ENCODE measurements at regions not wholly inside any gene's neighbourhood (a gene's known extent, or its start where the extent isn't known, plus 50 kb on each side); places are given as distances from the start of the nearest gene placed in this dataset.
"Not testable (repeated sequence)": the region's sequence is repeated elsewhere in the genome, so short reads cannot be mapped to it uniquely, and the experiment has no call there.

DNA sequence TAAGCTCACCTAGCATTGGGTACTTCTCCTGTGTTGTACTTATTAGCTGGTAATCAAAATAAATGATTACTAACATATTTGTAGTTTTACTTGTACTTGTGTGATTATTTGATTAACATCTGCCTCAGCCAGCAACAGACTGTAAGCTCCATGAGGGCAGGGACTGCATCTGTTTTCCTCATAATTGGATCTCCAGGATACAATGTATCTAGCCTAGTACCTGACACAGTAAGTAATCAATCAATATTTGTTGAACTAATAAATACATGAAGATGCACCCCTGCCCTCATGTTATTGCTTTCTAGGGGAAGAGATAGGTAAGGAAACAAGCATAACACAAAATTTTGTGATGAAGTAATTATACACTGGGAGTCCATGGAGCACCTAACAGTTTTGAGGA lies 101.5 kb downstream of the TENT5C start:
- no peaks in the 10 kb centered on the region for H3K27me3 ChIP-seq (ENCODE audit: control insufficient read depth in 1 of 2, insufficient read depth in 2 of 2, low read length in 2 of 2)
- no peaks in the 10 kb centered on the region for H3K4me1 ChIP-seq (ENCODE audit: control insufficient read depth in 1 of 2, insufficient read depth in 2 of 2, low read length in 2 of 2)
- no peaks in the 10 kb centered on the region for H3K9me3 ChIP-seq (ENCODE audit: control insufficient read depth in 1 of 2, low read length in 2 of 2)
- no peaks in the 10 kb centered on the region for H3K36me3 ChIP-seq (ENCODE audit: control insufficient read depth in 1 of 2, insufficient read depth in 2 of 2, low read length in 2 of 2)
- H3K4me3 ChIP-seq (ENCODE audit: low read depth in 1 of 2, low read length in 2 of 2), result no peak overlapping the region
- H3K27ac ChIP-seq (ENCODE audit: low read depth, low read length), result no peak overlapping the region
- H3K9ac ChIP-seq (ENCODE audit: low read depth in 1 of 2, low read length in 2 of 2), result no peak overlapping the region

DNA sequence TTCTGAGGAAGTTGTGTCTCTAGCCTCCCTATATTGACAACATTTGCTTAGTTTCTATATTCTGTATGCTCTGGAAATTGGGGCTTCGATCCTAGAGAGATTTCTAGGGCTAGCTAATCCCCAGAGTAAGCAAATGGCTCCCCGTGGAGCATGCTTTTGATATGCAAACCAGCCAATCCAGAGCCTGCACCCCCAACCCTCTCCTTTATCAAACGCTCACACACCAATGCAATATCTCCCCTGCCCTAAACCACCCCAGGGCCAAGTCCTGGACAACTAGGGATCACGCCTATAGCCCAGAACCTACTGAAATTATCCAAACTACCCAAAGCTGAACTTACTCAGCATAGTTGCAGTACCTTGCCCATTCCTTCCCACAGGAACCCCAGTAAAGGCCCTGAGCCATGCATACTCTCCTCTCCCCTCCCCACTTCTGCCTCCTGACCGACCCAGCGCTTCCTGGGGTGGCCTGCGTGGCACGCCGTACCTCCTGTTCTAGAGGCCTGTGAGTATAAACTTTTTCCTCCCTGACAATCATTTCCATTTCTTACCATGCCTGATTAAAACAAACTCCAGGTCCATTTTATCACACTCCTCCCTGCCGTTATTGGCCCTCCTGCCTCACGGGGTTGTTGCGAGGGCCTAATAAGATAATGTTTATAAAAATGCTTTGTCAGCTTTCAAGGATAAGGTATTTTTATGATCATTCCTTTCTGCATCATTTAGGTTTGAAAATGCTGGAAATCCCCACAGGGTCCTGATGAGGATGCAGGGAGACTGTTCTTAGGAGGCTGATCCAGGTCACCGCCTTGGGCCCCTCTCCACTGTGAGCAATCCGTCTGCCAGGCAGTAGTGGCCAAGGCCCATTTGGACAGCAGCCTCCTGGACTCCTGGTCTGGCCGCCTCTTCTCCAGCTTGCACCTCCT lies 102.7 kb downstream of the TENT5C start:
- H3K9ac ChIP-seq (ENCODE audit: low read depth in 1 of 2, low read length in 2 of 2), result no peak overlapping the region
- H3K9me3 ChIP-seq (ENCODE audit: control insufficient read depth in 1 of 2, low read length in 2 of 2), result no peaks in the 10 kb centered on the region
- H3K36me3 ChIP-seq (ENCODE audit: control insufficient read depth in 1 of 2, insufficient read depth in 2 of 2, low read length in 2 of 2), result no peaks in the 10 kb centered on the region
- H3K4me1 ChIP-seq (ENCODE audit: control insufficient read depth in 1 of 2, insufficient read depth in 2 of 2, low read length in 2 of 2), result no peaks in the 10 kb centered on the region
- H3K27ac ChIP-seq (ENCODE audit: low read depth, low read length), result no peak overlapping the region
- H3K4me3 ChIP-seq (ENCODE audit: low read depth in 1 of 2, low read length in 2 of 2), result no peak overlapping the region
- no peaks in the 10 kb centered on the region for H3K27me3 ChIP-seq (ENCODE audit: control insufficient read depth in 1 of 2, insufficient read depth in 2 of 2, low read length in 2 of 2)

DNA sequence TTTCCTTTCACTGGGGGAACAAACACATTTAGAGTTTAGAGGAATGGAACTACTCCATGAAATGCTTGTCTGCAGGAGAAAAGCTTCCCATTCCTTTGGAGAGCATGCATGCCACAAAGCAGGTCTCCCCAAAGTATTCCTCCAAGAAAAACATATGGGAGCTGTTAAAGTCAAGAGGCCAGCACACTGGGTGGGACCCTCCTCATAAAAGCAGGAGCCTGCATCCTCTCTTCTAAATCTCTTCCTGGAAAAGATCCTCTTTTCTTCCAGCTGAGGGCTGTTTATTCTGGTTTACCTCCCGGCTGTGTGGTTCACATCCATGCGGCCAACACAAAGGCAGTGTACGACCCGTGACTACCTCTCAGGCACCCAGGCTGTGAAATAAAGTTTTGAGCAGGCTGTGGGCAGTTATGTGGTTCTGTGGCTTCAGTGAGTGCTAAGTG lies 103.4 kb downstream of the TENT5C start:
- no peaks in the 10 kb centered on the region for H3K36me3 ChIP-seq (ENCODE audit: control insufficient read depth in 1 of 2, insufficient read depth in 2 of 2, low read length in 2 of 2)
- no peak overlapping the region for H3K27ac ChIP-seq (ENCODE audit: low read depth, low read length)
- H3K4me1 ChIP-seq (ENCODE audit: control insufficient read depth in 1 of 2, insufficient read depth in 2 of 2, low read length in 2 of 2), result no peaks in the 10 kb centered on the region
- no peak overlapping the region for H3K9ac ChIP-seq (ENCODE audit: low read depth in 1 of 2, low read length in 2 of 2)
- H3K4me3 ChIP-seq (ENCODE audit: low read depth in 1 of 2, low read length in 2 of 2), result no peak overlapping the region
- no peaks in the 10 kb centered on the region for H3K27me3 ChIP-seq (ENCODE audit: control insufficient read depth in 1 of 2, insufficient read depth in 2 of 2, low read length in 2 of 2)
- H3K9me3 ChIP-seq (ENCODE audit: control insufficient read depth in 1 of 2, low read length in 2 of 2), result no peaks in the 10 kb centered on the region

DNA sequence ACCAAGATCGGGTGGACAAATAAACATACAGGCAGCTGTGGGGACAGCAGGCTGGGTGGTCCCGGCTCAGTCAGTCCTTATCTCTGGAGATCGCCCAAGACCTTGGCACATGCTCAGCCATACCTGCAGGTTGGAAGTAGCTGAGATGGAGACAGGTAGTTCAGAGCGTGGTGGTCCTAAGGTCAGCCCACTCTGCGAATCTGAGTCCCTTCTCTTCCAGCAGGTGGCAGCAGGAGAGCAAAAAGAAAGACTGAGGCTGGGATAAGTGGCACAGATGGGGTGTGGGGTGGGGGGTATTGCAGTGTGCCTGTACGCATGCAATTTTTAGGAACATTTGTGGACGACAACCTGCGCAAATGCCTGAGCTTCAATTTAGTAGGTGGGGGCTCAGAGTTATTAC lies 104.9 kb downstream of the TENT5C start:
- Histone ChIP-seq H3K9ac (ENCODE audit: low read depth in 1 of 2, low read length in 2 of 2) (no peak overlapping the region), H3K36me3 (ENCODE audit: control insufficient read depth in 1 of 2, insufficient read depth in 2 of 2, low read length in 2 of 2) (no peaks in the 10 kb centered on the region), H3K4me3 (ENCODE audit: low read depth in 1 of 2, low read length in 2 of 2) (no peak overlapping the region), H3K27me3 (ENCODE audit: control insufficient read depth in 1 of 2, insufficient read depth in 2 of 2, low read length in 2 of 2) (no peaks in the 10 kb centered on the region), H3K9me3 (ENCODE audit: control insufficient read depth in 1 of 2, low read length in 2 of 2) (no peaks in the 10 kb centered on the region), H3K4me1 (ENCODE audit: control insufficient read depth in 1 of 2, insufficient read depth in 2 of 2, low read length in 2 of 2) (no peaks in the 10 kb centered on the region), H3K27ac (ENCODE audit: low read depth, low read length) (no peak overlapping the region)

DNA sequence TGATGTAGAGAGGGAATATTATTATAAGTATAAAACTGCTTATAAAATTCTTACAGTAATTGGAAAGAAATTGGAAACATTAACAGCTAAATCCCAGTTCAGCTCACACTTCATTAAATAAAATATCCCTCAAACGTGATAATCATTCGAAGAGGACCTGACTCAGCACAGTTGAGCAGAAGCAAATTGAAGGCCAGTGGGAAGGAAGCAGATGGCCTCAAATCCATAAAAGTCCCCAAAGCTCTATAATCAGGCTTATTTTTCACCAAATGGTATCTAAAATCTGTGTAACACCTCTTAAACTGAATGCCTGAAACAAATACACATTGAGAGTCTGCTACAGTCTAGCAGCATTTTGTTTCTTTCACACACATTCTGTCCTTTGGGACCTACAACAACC lies 106.8 kb downstream of the TENT5C start:
- H3K4me3 ChIP-seq (ENCODE audit: low read depth in 1 of 2, low read length in 2 of 2), result no peak overlapping the region
- H3K4me1 ChIP-seq (ENCODE audit: control insufficient read depth in 1 of 2, insufficient read depth in 2 of 2, low read length in 2 of 2), result no peaks in the 10 kb centered on the region
- H3K36me3 ChIP-seq (ENCODE audit: control insufficient read depth in 1 of 2, insufficient read depth in 2 of 2, low read length in 2 of 2), result no peaks in the 10 kb centered on the region
- no peak overlapping the region for H3K9ac ChIP-seq (ENCODE audit: low read depth in 1 of 2, low read length in 2 of 2)
- H3K27ac ChIP-seq (ENCODE audit: low read depth, low read length), result no peak overlapping the region
- H3K27me3 ChIP-seq (ENCODE audit: control insufficient read depth in 1 of 2, insufficient read depth in 2 of 2, low read length in 2 of 2), result no peaks in the 10 kb centered on the region
- H3K9me3 ChIP-seq (ENCODE audit: control insufficient read depth in 1 of 2, low read length in 2 of 2), result no peaks in the 10 kb centered on the region

DNA sequence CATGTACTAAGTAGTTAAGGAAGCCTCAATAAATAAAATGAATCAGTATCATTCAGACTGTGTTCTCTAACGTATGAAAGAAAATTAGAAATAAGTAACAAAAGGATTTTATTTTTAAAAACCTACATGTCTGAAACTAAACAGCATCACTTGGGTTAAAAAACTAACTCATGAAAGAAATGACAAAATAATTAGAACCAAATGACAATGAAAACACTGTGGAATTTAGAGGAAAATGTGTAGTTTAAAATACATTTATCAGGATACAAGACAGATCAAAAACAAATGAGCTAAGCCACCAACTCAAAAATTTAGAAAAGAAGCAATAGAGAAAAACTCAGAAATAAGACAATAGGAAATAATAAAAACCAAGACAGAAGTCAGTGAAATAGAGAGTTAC lies 108.7 kb downstream of the TENT5C start:
- Histone ChIP-seq H3K27me3 (ENCODE audit: control insufficient read depth in 1 of 2, insufficient read depth in 2 of 2, low read length in 2 of 2) (no peaks in the 10 kb centered on the region), H3K9me3 (ENCODE audit: control insufficient read depth in 1 of 2, low read length in 2 of 2) (peaks cover 0 to 4% of the 10 kb centered on the region in 2 donors), H3K9ac (ENCODE audit: low read depth in 1 of 2, low read length in 2 of 2) (no peak overlapping the region), H3K4me1 (ENCODE audit: control insufficient read depth in 1 of 2, insufficient read depth in 2 of 2, low read length in 2 of 2) (no peaks in the 10 kb centered on the region), H3K36me3 (ENCODE audit: control insufficient read depth in 1 of 2, insufficient read depth in 2 of 2, low read length in 2 of 2) (no peaks in the 10 kb centered on the region), H3K27ac (ENCODE audit: low read depth, low read length) (no peak overlapping the region), H3K4me3 (ENCODE audit: low read depth in 1 of 2, low read length in 2 of 2) (no peak overlapping the region)

DNA sequence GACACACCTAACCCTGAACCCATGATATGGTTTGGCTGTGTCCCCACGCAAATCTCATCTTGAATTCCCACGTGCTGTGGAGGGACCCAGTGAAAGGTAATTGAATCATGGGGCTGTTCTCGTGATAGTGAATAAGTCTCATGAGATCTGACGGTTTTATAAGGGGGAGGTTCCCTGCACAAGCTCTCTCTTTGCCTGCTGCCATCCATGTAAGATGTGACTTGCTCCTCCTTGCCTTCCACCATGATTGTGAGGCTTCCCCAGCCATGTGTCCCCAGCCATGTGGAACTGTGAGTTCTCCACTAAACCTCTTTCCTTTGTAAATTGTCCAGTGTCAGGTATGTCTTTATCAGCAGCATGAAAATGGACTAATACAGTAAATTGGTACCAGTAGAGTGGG lies 110.2 kb downstream of the TENT5C start:
- not testable (repeated sequence) for H3K27ac ChIP-seq (ENCODE audit: low read depth, low read length); H3K36me3 ChIP-seq (ENCODE audit: control insufficient read depth in 1 of 2, insufficient read depth in 2 of 2, low read length in 2 of 2); H3K9ac ChIP-seq (ENCODE audit: low read depth in 1 of 2, low read length in 2 of 2); H3K4me3 ChIP-seq (ENCODE audit: low read depth in 1 of 2, low read length in 2 of 2); H3K9me3 ChIP-seq (ENCODE audit: control insufficient read depth in 1 of 2, low read length in 2 of 2); H3K4me1 ChIP-seq (ENCODE audit: control insufficient read depth in 1 of 2, insufficient read depth in 2 of 2, low read length in 2 of 2); H3K27me3 ChIP-seq (ENCODE audit: control insufficient read depth in 1 of 2, insufficient read depth in 2 of 2, low read length in 2 of 2)

DNA sequence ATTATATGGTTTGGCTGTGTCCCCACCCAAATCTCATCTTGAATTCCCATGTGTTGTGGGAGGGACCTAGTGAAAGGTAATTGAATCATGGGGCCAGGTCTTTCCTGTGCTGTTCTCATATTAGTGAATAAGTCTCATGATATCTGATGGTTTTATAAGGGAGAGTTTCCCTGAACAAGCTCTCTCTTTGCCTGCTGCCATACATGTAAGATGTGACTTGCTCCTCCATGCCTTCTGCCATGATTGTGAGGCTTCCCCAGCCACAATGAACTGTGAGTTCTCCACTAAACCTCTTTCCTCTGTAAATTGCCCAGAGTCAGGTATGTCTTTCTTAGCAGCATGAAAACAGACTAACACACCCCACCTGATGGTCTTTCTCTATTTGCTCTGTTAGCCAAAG lies 112.1 kb downstream of the TENT5C start:
- not testable (repeated sequence) for H3K36me3 ChIP-seq (ENCODE audit: control insufficient read depth in 1 of 2, insufficient read depth in 2 of 2, low read length in 2 of 2); H3K27me3 ChIP-seq (ENCODE audit: control insufficient read depth in 1 of 2, insufficient read depth in 2 of 2, low read length in 2 of 2); H3K4me1 ChIP-seq (ENCODE audit: control insufficient read depth in 1 of 2, insufficient read depth in 2 of 2, low read length in 2 of 2); H3K9ac ChIP-seq (ENCODE audit: low read depth in 1 of 2, low read length in 2 of 2); H3K9me3 ChIP-seq (ENCODE audit: control insufficient read depth in 1 of 2, low read length in 2 of 2); H3K4me3 ChIP-seq (ENCODE audit: low read depth in 1 of 2, low read length in 2 of 2); H3K27ac ChIP-seq (ENCODE audit: low read depth, low read length)

DNA sequence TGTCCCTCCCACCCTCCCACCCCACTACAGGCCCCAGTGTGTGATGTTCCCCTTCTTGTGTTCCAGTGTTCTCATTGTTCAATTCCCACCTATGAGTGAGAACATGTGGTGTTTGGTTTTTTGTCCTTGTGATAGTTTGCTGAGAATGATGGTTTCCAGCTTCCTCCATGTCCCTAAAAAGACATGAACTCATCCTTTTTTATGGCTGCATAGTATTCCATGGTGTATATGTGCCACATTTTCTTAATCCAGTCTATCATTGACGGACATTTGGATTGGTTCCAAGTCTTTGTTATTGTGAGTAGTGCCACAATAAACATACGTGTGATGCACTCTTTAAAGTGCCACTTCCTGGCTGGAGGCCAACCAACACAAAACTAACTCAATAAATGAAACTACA lies 112.7 kb downstream of the TENT5C start:
- H3K4me1 ChIP-seq (ENCODE audit: control insufficient read depth in 1 of 2, insufficient read depth in 2 of 2, low read length in 2 of 2); H3K36me3 ChIP-seq (ENCODE audit: control insufficient read depth in 1 of 2, insufficient read depth in 2 of 2, low read length in 2 of 2); H3K4me3 ChIP-seq (ENCODE audit: low read depth in 1 of 2, low read length in 2 of 2); H3K9me3 ChIP-seq (ENCODE audit: control insufficient read depth in 1 of 2, low read length in 2 of 2); H3K27me3 ChIP-seq (ENCODE audit: control insufficient read depth in 1 of 2, insufficient read depth in 2 of 2, low read length in 2 of 2); H3K9ac ChIP-seq (ENCODE audit: low read depth in 1 of 2, low read length in 2 of 2); H3K27ac ChIP-seq (ENCODE audit: low read depth, low read length): not testable (repeated sequence)

DNA sequence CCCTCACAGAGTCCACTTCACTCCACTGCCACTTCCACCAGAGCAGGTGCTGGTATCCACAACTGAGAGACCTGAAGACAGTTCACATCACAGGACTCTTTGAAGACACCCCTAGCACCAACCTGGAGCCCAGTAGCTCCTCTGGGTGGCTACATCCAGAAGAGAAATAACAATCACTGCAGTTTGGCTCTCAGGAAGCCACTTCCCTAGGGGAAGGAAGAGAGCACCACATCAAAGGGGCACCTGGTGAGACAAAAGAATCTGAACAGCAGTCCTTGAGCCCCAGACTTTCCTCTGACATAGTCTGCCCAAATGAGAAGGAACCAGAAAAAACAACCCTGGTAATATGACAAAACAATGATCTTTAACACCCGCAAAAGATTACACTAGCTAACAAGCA lies 113.2 kb downstream of the TENT5C start:
- H3K36me3 ChIP-seq (ENCODE audit: control insufficient read depth in 1 of 2, insufficient read depth in 2 of 2, low read length in 2 of 2), result no peaks in the 10 kb centered on the region
- peaks cover 0 to 4% of the 10 kb centered on the region in 2 donors for H3K9me3 ChIP-seq (ENCODE audit: control insufficient read depth in 1 of 2, low read length in 2 of 2)
- no peak overlapping the region for H3K9ac ChIP-seq (ENCODE audit: low read depth in 1 of 2, low read length in 2 of 2)
- H3K4me1 ChIP-seq (ENCODE audit: control insufficient read depth in 1 of 2, insufficient read depth in 2 of 2, low read length in 2 of 2), result no peaks in the 10 kb centered on the region
- H3K4me3 ChIP-seq (ENCODE audit: low read depth in 1 of 2, low read length in 2 of 2), result no peak overlapping the region
- no peak overlapping the region for H3K27ac ChIP-seq (ENCODE audit: low read depth, low read length)
- no peaks in the 10 kb centered on the region for H3K27me3 ChIP-seq (ENCODE audit: control insufficient read depth in 1 of 2, insufficient read depth in 2 of 2, low read length in 2 of 2)
